NCI-H1092 (cell line): ENCODE measurements at regions not wholly inside any gene's neighbourhood (a gene's known extent, or its start where the extent isn't known, plus 50 kb on each side); places are given as distances from the start of the nearest gene placed in this dataset.
"Not testable (repeated sequence)": the region's sequence is repeated elsewhere in the genome, so short reads cannot be mapped to it uniquely, and the experiment has no call there.

Experiments used
- DNase-seq: peaks from one replicate; lab custom pipeline; 2025; lab: John Stamatoyannopoulos, UW

- DNase-seq, result no peak
Observed at GRCh38 chr4:77306496-77306895, 149.5 kb downstream of the CCNG2 start.

- DNase-seq, result no peak
Observed at GRCh38 chr4:77308843-77309242, 151.8 kb downstream of the CCNG2 start.

GRCh38 chr4:77309496-77309895, 152.5 kb downstream of the CCNG2 start:
- DNase-seq, result no peak

- DNase-seq, result no peak
Observed at GRCh38 chr4:77310931-77311330, 153.9 kb downstream of the CCNG2 start.

GRCh38 chr4:77314697-77315096, 157.7 kb downstream of the CCNG2 start:
- no peak for DNase-seq

- no peak for DNase-seq
Observed at GRCh38 chr4:77327151-77327550, 170.1 kb downstream of the CCNG2 start.

GRCh38 chr4:77332696-77333270, 175.8 kb downstream of the CCNG2 start:
- no peak for DNase-seq

- DNase-seq, result no peak
Observed at GRCh38 chr4:77336411-77337142, 179.6 kb downstream of the CCNG2 start.

- DNase-seq, result no peak
Observed at GRCh38 chr4:77342170-77342810, 185.3 kb downstream of the CCNG2 start.

- DNase-seq, result no peak
Observed at GRCh38 chr4:77344001-77344400, 187.0 kb downstream of the CCNG2 start.

GRCh38 chr4:77344784-77345183, 187.8 kb downstream of the CCNG2 start:
- no peak for DNase-seq

GRCh38 chr4:77347351-77347966, 190.5 kb downstream of the CCNG2 start:
- DNase-seq, result no peak

GRCh38 chr4:77348815-77349214, 191.8 kb downstream of the CCNG2 start:
- no peak for DNase-seq

GRCh38 chr4:77349364-77349763, 192.4 kb downstream of the CCNG2 start:
- no peak for DNase-seq

- DNase-seq, result no peak
Observed at GRCh38 chr4:77349796-77350195, 192.8 kb downstream of the CCNG2 start.

GRCh38 chr4:77352192-77352591, 195.2 kb downstream of the CCNG2 start:
- DNase-seq, result no peak

- DNase-seq, result not testable (repeated sequence)
Observed at GRCh38 chr4:77353724-77354315, 196.8 kb downstream of the CCNG2 start.

GRCh38 chr4:77354550-77354949, 197.5 kb downstream of the CCNG2 start:
- no peak for DNase-seq

GRCh38 chr4:77355731-77356130, 198.7 kb downstream of the CCNG2 start:
- DNase-seq, result no peak

GRCh38 chr4:77358315-77358928, 201.4 kb downstream of the CCNG2 start:
- DNase-seq, result no peak

- peak; percentile 24 for DNase-seq
Observed at GRCh38 chr4:77360451-77360850, 203.4 kb downstream of the CCNG2 start.

- not testable (repeated sequence) for DNase-seq
Observed at GRCh38 chr4:77366876-77367275, 209.9 kb downstream of the CCNG2 start.
